LNCAP (cell line): ENCODE measurements at regions not wholly inside any gene's neighbourhood (a gene's known extent, or its start where the extent isn't known, plus 50 kb on each side); places are given as distances from the start of the nearest gene placed in this dataset.

Source experiments
- CTCF ChIP-seq: fragments of 450-650 bp; IDR thresholded peaks from 2 replicates; pipeline ENCODE4 v1.5.1; 2017; ENCODE audit warnings: mild to moderate bottlenecking

DNA sequence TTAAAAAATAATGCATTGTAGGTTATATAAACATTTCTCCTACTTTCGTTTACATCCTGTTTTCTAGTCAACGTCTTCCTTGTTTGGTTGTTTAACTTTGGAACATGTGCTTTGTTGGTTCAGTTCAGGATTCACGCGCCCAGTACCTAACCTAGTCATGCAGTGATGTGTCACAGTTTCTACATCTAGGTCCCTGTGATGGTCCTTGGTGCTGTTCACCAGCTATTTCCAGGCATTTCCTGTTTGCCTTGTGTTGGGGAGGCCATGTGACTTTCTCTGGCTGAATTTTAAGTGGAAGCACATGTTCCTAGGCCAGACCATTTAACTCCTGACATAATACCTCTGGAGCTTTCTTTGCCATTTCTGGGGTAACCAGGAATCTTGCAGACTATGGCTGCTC, 292.3 kb downstream of the SMARCA2 start:
- TF ChIP-seq CTCF = no peak

- no peak for TF ChIP-seq CTCF
These were observed 296.8 kb downstream of the SMARCA2 start for GRCh38 chr9:2311920-2312319.

- TF ChIP-seq CTCF = no peak
These were observed 298.4 kb downstream of the SMARCA2 start for GRCh38 chr9:2313512-2313911.

- no peak for TF ChIP-seq CTCF
These were observed 302.4 kb downstream of the SMARCA2 start for GRCh38 chr9:2317591-2317990.

DNA sequence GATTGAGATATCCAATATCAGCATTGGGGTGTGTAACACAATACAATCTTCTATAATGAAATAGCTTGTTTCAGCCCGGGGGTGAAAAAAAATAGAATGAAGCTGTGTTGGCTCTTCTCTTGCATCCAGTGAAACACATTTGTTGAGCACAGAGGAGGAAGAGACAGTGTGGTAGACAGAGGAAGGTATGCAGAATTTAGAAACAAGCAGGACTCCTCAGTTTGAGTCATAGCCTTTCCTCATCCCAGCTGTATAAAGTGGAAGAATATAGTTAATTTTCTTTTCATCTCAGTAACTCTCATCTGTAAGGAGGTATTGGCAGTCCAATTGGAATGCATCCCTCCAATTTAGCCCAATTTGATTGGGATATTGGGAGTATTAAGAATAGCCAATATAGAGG, 302.2 kb upstream of the VLDLR start:
- no peak for TF ChIP-seq CTCF

DNA sequence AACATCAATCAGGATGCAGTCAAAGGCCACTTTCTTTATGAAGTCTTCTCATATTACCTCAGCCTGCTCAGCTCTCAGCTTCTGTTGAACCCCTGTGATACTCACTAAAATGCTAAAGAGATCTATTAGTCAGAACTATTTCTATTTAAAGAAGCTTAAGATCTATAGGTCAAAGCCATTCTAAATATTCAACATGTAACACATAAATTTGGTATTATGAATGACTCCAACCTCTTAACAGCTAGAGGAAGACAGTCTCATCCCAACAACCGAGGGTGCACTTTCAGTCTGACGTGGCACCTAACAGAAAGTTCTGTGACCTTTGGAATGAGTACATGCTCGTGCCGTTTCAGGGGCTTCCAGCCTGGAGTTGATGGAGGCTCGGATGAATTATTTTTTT, 301.5 kb upstream of the VLDLR start:
- no peak for TF ChIP-seq CTCF

GRCh38 chr9:2320632-2321031, 301.0 kb upstream of the VLDLR start:
- TF ChIP-seq CTCF = no peak

- no peak for TF ChIP-seq CTCF
These were observed 300.0 kb upstream of the VLDLR start for GRCh38 chr9:2321523-2322148.
